ENCODE measurements at regions not wholly inside any gene's neighbourhood (a gene's known extent, or its start where the extent isn't known, plus 50 kb on each side); places are given as distances from the start of the nearest gene placed in this dataset.
"Not testable (repeated sequence)": the region's sequence is repeated elsewhere in the genome, so short reads cannot be mapped to it uniquely, and the experiment has no call there.

- Histone ChIP-seq H3K79me2 (no peaks in the 10 kb centered on the region), H3K27me3 (ENCODE audit: control insufficient read depth, insufficient read depth, low read length) (no peaks in the 10 kb centered on the region), H3K27ac (no peak overlapping the region), H2AFZ (no peak overlapping the region), H3K4me3 (ENCODE audit: low read depth, low read length) (no peak overlapping the region), H3K4me2 (ENCODE audit: low read length) (no peak overlapping the region), H3K36me3 (ENCODE audit: control insufficient read depth, insufficient read depth, low read length) (no peaks in the 10 kb centered on the region), H3K4me1 (no peaks in the 10 kb centered on the region), H3K9ac (no peak overlapping the region), H3K9me3 (ENCODE audit: control insufficient read depth, low read length) (no peaks in the 10 kb centered on the region)
- TF ChIP-seq, protein P1, sequence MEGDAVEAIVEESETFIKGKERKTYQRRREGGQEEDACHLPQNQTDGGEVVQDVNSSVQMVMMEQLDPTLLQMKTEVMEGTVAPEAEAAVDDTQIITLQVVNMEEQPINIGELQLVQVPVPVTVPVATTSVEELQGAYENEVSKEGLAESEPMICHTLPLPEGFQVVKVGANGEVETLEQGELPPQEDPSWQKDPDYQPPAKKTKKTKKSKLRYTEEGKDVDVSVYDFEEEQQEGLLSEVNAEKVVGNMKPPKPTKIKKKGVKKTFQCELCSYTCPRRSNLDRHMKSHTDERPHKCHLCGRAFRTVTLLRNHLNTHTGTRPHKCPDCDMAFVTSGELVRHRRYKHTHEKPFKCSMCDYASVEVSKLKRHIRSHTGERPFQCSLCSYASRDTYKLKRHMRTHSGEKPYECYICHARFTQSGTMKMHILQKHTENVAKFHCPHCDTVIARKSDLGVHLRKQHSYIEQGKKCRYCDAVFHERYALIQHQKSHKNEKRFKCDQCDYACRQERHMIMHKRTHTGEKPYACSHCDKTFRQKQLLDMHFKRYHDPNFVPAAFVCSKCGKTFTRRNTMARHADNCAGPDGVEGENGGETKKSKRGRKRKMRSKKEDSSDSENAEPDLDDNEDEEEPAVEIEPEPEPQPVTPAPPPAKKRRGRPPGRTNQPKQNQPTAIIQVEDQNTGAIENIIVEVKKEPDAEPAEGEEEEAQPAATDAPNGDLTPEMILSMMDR (IDR thresholded peaks at IDR 0.05), result no peak
Measured at GRCh38 chr15:68495221-68495950, 63.4 kb upstream of the ITGA11 start.

DNA sequence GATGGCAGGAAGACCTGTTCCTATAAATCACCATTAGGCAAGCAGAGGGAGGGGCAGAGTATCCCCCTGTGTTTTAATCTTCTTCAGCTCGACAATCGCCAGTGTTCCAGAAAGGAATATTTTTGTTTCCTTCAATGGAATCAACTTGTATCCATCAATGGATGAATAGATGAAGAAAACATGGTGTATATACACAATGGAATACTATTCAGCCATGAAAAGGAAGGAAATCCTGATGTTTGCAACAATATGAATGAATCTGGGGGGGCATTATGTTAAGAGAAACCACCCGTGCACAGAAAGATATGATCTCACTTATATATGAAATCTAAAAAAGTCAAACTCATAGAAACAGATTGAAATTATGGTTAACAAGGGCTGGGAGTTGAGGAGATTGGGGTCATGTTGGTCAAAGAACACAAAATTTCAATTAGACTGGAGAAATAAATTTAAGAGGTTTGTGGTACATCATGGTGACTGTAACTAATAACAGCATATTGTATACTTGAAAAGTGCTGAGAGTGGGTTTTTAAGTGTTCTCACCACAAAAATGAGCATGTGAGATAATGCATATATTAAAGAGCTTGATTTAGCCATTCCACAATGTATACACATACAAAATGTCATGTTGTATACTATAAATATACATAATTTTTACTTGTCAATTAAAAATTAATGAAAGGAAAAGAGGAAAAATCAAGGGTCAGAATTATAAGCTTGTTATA is 64.2 kb upstream of the ITGA11 start:
- Histone ChIP-seq H3K9me3 (ENCODE audit: control insufficient read depth, low read length) (no peaks in the 10 kb centered on the region), H3K36me3 (ENCODE audit: control insufficient read depth, insufficient read depth, low read length) (no peaks in the 10 kb centered on the region), H3K4me3 (ENCODE audit: low read depth, low read length) (no peak overlapping the region), H3K4me2 (ENCODE audit: low read length) (no peak overlapping the region), H3K79me2 (no peaks in the 10 kb centered on the region), H2AFZ (no peak overlapping the region), H3K27ac (no peak overlapping the region), H3K9ac (no peak overlapping the region), H3K4me1 (no peaks in the 10 kb centered on the region), H3K27me3 (ENCODE audit: control insufficient read depth, insufficient read depth, low read length) (no peaks in the 10 kb centered on the region)
- TF ChIP-seq, protein P1 (IDR thresholded peaks at IDR 0.05), result no peak

GRCh38 chr15:68496751-68497150 is 64.8 kb upstream of the ITGA11 start:
- not testable (repeated sequence) for H2AFZ ChIP-seq; H3K27me3 ChIP-seq (ENCODE audit: control insufficient read depth, insufficient read depth, low read length); H3K4me1 ChIP-seq; H3K4me3 ChIP-seq (ENCODE audit: low read depth, low read length); H3K9me3 ChIP-seq (ENCODE audit: control insufficient read depth, low read length); H3K27ac ChIP-seq; H3K36me3 ChIP-seq (ENCODE audit: control insufficient read depth, insufficient read depth, low read length); H3K9ac ChIP-seq; H3K4me2 ChIP-seq (ENCODE audit: low read length); H3K79me2 ChIP-seq

DNA sequence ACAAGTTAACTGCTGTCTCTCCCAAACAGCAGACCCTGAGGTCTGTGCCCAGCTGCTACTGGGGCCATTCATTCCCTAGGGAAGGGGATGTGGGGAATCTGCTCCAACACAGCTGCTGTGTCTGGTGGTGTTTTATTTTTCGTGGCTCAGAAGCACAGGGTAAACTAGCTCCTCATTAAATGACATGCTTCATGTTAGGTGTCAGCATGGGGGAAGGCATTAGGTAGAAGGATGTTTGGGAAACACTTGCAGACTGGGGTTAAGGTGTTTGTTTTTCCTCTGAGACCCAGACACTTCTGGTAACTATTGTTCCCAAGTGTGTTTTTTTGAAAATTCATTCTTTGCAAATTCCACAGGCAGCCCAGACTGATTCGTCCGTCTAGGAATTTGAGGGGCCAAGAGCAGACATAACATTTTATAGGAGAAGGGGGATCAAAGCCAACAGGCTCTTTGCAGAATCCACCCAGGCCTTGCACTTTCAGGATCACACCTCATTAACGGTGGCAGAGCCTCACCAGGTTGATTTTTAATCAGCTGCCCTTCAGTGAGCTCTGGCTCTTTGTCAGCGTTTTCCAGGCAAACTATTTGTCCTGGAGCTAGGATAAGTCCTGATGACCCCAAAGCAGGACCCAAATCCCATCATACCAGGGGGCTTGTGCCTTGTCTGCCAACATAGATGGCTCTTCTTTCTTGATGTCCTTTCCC is 65.4 kb upstream of the ITGA11 start:
- Histone ChIP-seq H3K27me3 (ENCODE audit: control insufficient read depth, insufficient read depth, low read length) (no peaks in the 10 kb centered on the region), H3K9ac (no peak overlapping the region), H3K36me3 (ENCODE audit: control insufficient read depth, insufficient read depth, low read length) (no peaks in the 10 kb centered on the region), H3K27ac (no peak overlapping the region), H3K9me3 (ENCODE audit: control insufficient read depth, low read length) (no peaks in the 10 kb centered on the region), H3K4me1 (no peaks in the 10 kb centered on the region), H2AFZ (no peak overlapping the region), H3K4me3 (ENCODE audit: low read depth, low read length) (no peak overlapping the region), H3K4me2 (ENCODE audit: low read length) (no peak overlapping the region), H3K79me2 (no peaks in the 10 kb centered on the region)
- TF ChIP-seq, protein P1 (IDR thresholded peaks at IDR 0.05), result no peak

DNA sequence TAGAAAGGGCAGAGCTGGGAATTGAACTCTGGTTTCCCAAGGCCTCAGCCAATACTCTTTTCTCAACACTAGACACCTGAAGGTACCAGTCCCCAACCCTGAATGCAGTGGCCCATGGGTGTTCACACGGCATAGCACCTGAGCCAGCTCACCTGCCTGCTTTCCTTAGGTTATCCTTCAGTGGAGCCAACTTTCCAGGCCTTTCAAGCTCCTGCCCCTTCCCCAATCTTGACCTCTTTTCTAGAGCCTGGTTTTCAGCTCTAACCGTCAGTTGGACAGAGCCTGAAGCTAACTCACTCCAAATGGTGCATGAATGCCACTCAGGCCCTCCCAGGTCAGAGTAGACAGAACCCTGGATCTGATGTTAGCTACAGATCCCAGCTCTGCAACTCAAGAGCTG is 66.1 kb upstream of the ITGA11 start:
- no peak overlapping the region for H2AFZ ChIP-seq
- TF ChIP-seq, protein P1 (IDR thresholded peaks at IDR 0.05), result no peak
- H3K9ac ChIP-seq, result no peak overlapping the region
- H3K4me2 ChIP-seq (ENCODE audit: low read length), result no peak overlapping the region
- no peaks in the 10 kb centered on the region for H3K79me2 ChIP-seq
- no peak overlapping the region for H3K4me3 ChIP-seq (ENCODE audit: low read depth, low read length)
- H3K4me1 ChIP-seq, result no peaks in the 10 kb centered on the region
- no peaks in the 10 kb centered on the region for H3K27me3 ChIP-seq (ENCODE audit: control insufficient read depth, insufficient read depth, low read length)
- no peaks in the 10 kb centered on the region for H3K9me3 ChIP-seq (ENCODE audit: control insufficient read depth, low read length)
- no peak overlapping the region for H3K27ac ChIP-seq
- H3K36me3 ChIP-seq (ENCODE audit: control insufficient read depth, insufficient read depth, low read length), result no peaks in the 10 kb centered on the region

Data from parathyroid adenoma (tissue), 2 donors.